ENCODE measurements at regions not wholly inside any gene's neighbourhood (a gene's known extent, or its start where the extent isn't known, plus 50 kb on each side); places are given as distances from the start of the nearest gene placed in this dataset.
A peak's percentile ranks its signal among the peaks of the same experiment; 100 is the strongest.

- TF ChIP-seq CTCF (IDR thresholded peaks at IDR 0.05; ENCODE audit: control extremely low read depth, extremely low read depth) = no peak
- Histone ChIP-seq H3K36me3 (ENCODE audit: control insufficient read depth in 4 of 4, insufficient read depth in 4 of 4, low read length in 4 of 4) (no peaks in the 10 kb centered on the region), H3K27me3 (ENCODE audit: control insufficient read depth in 3 of 3, insufficient read depth in 3 of 3, low read length in 2 of 3) (no peaks in the 10 kb centered on the region), H3K4me3 (no peak overlapping the region), H3K9ac (ENCODE audit: insufficient read depth in 1 of 2, low read length in 2 of 2) (no peak overlapping the region), H3K9me3 (ENCODE audit: control insufficient read depth in 4 of 4, insufficient read depth in 3 of 4, low read length in 3 of 4) (no peaks in the 10 kb centered on the region), H3K27ac (ENCODE audit: low read depth in 1 of 2, low read length in 1 of 2) (no peak overlapping the region), H3K4me1 (ENCODE audit: control insufficient read depth in 5 of 5, insufficient read depth in 5 of 5, low read length in 5 of 5) (no peaks in the 10 kb centered on the region)
- DNase-seq = no peak
- WGBS, 2 donors = 80 to 87% methylated on average over 4 of the region's 4 CpGs
- no peak for ATAC-seq (ENCODE audit: insufficient read depth, low FRiP score)
Measured at GRCh38 chr5:23626961-23627360, 119.6 kb downstream of the PRDM9 start.

GRCh38 chr5:23627976-23628375, 120.6 kb downstream of the PRDM9 start:
- Histone ChIP-seq H3K9ac (ENCODE audit: insufficient read depth in 1 of 2, low read length in 2 of 2) (no peak overlapping the region), H3K4me3 (no peak overlapping the region), H3K36me3 (ENCODE audit: control insufficient read depth in 4 of 4, insufficient read depth in 4 of 4, low read length in 4 of 4) (no peaks in the 10 kb centered on the region), H3K9me3 (ENCODE audit: control insufficient read depth in 4 of 4, insufficient read depth in 3 of 4, low read length in 3 of 4) (no peaks in the 10 kb centered on the region), H3K27ac (ENCODE audit: low read depth in 1 of 2, low read length in 1 of 2) (no peak overlapping the region), H3K27me3 (ENCODE audit: control insufficient read depth in 3 of 3, insufficient read depth in 3 of 3, low read length in 2 of 3) (no peaks in the 10 kb centered on the region), H3K4me1 (ENCODE audit: control insufficient read depth in 5 of 5, insufficient read depth in 5 of 5, low read length in 5 of 5) (no peaks in the 10 kb centered on the region)
- DNase-seq (no peak), ATAC-seq (ENCODE audit: insufficient read depth, low FRiP score) (no peak)
- WGBS, 2 donors = 78 to 80% methylated on average over 3 of the region's 3 CpGs
- TF ChIP-seq CTCF (IDR thresholded peaks at IDR 0.05; ENCODE audit: control extremely low read depth, extremely low read depth) = no peak

GRCh38 chr5:23629396-23629795, 122.0 kb downstream of the PRDM9 start:
- no peak overlapping the region for H3K9ac ChIP-seq (ENCODE audit: insufficient read depth in 1 of 2, low read length in 2 of 2)
- H3K27me3 ChIP-seq (ENCODE audit: control insufficient read depth in 3 of 3, insufficient read depth in 3 of 3, low read length in 2 of 3) = no peaks in the 10 kb centered on the region
- WGBS, 2 donors = 71 to 81% methylated on average over 2 of the region's 2 CpGs
- no peak for TF ChIP-seq CTCF (IDR thresholded peaks at IDR 0.05; ENCODE audit: control extremely low read depth, extremely low read depth)
- H3K36me3 ChIP-seq (ENCODE audit: control insufficient read depth in 4 of 4, insufficient read depth in 4 of 4, low read length in 4 of 4) = no peaks in the 10 kb centered on the region
- ATAC-seq (ENCODE audit: insufficient read depth, low FRiP score) = no peak
- H3K4me1 ChIP-seq (ENCODE audit: control insufficient read depth in 5 of 5, insufficient read depth in 5 of 5, low read length in 5 of 5) = no peaks in the 10 kb centered on the region
- no peak overlapping the region for H3K4me3 ChIP-seq
- no peak for DNase-seq
- H3K27ac ChIP-seq (ENCODE audit: low read depth in 1 of 2, low read length in 1 of 2) = no peak overlapping the region
- no peaks in the 10 kb centered on the region for H3K9me3 ChIP-seq (ENCODE audit: control insufficient read depth in 4 of 4, insufficient read depth in 3 of 4, low read length in 3 of 4)

- 67 to 76% methylated on average over 2 of the region's 2 CpGs for WGBS, 2 donors
- Histone ChIP-seq H3K9ac (ENCODE audit: insufficient read depth in 1 of 2, low read length in 2 of 2) (no peak overlapping the region), H3K36me3 (ENCODE audit: control insufficient read depth in 4 of 4, insufficient read depth in 4 of 4, low read length in 4 of 4) (no peaks in the 10 kb centered on the region), H3K4me1 (ENCODE audit: control insufficient read depth in 5 of 5, insufficient read depth in 5 of 5, low read length in 5 of 5) (no peaks in the 10 kb centered on the region), H3K4me3 (no peak overlapping the region), H3K9me3 (ENCODE audit: control insufficient read depth in 4 of 4, insufficient read depth in 3 of 4, low read length in 3 of 4) (no peaks in the 10 kb centered on the region), H3K27me3 (ENCODE audit: control insufficient read depth in 3 of 3, insufficient read depth in 3 of 3, low read length in 2 of 3) (no peaks in the 10 kb centered on the region), H3K27ac (ENCODE audit: low read depth in 1 of 2, low read length in 1 of 2) (no peak overlapping the region)
- TF ChIP-seq CTCF (IDR thresholded peaks at IDR 0.05; ENCODE audit: control extremely low read depth, extremely low read depth) = no peak
- ATAC-seq (ENCODE audit: insufficient read depth, low FRiP score) (no peak), DNase-seq (peak in 1 of 3 donors; percentile 2)
Measured at GRCh38 chr5:23631302-23632045, 124.1 kb downstream of the PRDM9 start.
